Nephron progenitor cell (in vitro differentiated cells): ENCODE measurements at regions not wholly inside any gene's neighbourhood (a gene's known extent, or its start where the extent isn't known, plus 50 kb on each side); places are given as distances from the start of the nearest gene placed in this dataset.

Experiments used
- DNase-seq: peaks from one replicate; pipeline ENCODE4 v3.0.0; 2021
- H3K27ac Mint-ChIP-seq: 2 replicates; pipeline ENCODE4 v1.8.0; 2021; ENCODE audit warnings: mild to moderate bottlenecking, moderate library complexity, mixed read lengths
- H3K27me3 Mint-ChIP-seq: 2 replicates; pipeline ENCODE4 v1.8.0; 2021; ENCODE audit warnings: mild to moderate bottlenecking, low read depth, mixed read lengths; ENCODE audit not compliant: poor library complexity
- H3K36me3 Mint-ChIP-seq: 2 replicates; pipeline ENCODE4 v1.8.0; 2021; ENCODE audit warnings: low read depth, mixed read lengths
- H3K4me1 Mint-ChIP-seq: 2 replicates; pipeline ENCODE4 v1.8.0; 2021; ENCODE audit warnings: mixed read lengths
- H3K4me3 Mint-ChIP-seq: 2 replicates; pipeline ENCODE4 v1.8.0; 2021; ENCODE audit warnings: mild to moderate bottlenecking, moderate library complexity, mixed read lengths
- H3K9me3 Mint-ChIP-seq: 2 replicates; pipeline ENCODE4 v1.8.0; 2021; ENCODE audit warnings: mild to moderate bottlenecking, moderate library complexity, mixed read lengths
- CTCF ChIP-seq: fragments of 200-600 bp; sonication (generic); IDR thresholded peaks from 2 replicates; pipeline ENCODE4 v1.5.0; 2021; ENCODE audit warnings: antibody characterized with exemption

DNA sequence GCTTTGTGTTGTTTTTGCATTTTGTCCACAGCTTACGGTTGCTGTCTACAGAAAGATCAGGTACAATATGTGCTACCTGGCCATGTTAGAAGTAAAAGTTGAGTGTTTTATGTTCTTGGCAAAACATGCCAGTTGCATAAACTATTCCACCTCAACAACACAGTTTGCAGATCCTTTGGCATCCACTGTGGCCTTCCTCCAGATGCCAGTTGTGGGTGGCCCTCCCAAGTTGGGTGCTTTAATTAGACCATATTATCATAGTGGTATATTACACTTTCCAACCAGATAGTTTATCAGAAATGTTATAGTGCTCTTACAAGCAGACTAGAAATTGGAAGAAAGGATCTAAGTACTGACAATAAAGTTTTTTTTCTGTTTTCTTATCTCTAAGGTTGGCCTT, 386.9 kb upstream of the KCNN2 start:
- H3K27ac Mint-ChIP-seq: no peak overlapping the region

GRCh38 chr5:113984928-113985327, 376.9 kb upstream of the KCNN2 start:
- Mint-ChIP-seq H3K27ac (no peak overlapping the region), H3K9me3 (no peaks in the 10 kb centered on the region), H3K4me1 (no peaks in the 10 kb centered on the region), H3K36me3 (no peaks in the 10 kb centered on the region), H3K4me3 (no peak overlapping the region), H3K27me3 (no peaks in the 10 kb centered on the region)
- DNase-seq: no peak
- no peak for TF ChIP-seq CTCF

More for the DNA sequence above, 386.9 kb upstream of the KCNN2 start:
- Mint-ChIP-seq H3K9me3 (peaks cover 7% of the 10 kb centered on the region), H3K36me3 (no peaks in the 10 kb centered on the region), H3K27me3 (no peaks in the 10 kb centered on the region), H3K4me3 (no peak overlapping the region), H3K4me1 (no peaks in the 10 kb centered on the region)
- no peak for TF ChIP-seq CTCF
- DNase-seq: no peak

GRCh38 chr5:113985505-113985904, 376.4 kb upstream of the KCNN2 start:
- Mint-ChIP-seq H3K27me3 (no peaks in the 10 kb centered on the region), H3K27ac (no peak overlapping the region), H3K4me3 (no peak overlapping the region), H3K4me1 (no peaks in the 10 kb centered on the region), H3K36me3 (no peaks in the 10 kb centered on the region), H3K9me3 (no peaks in the 10 kb centered on the region)
- no peak for TF ChIP-seq CTCF
- DNase-seq: no peak

- no peak for DNase-seq
- Mint-ChIP-seq H3K36me3 (no peaks in the 10 kb centered on the region), H3K27me3 (peaks cover 6% of the 10 kb centered on the region), H3K27ac (no peak overlapping the region), H3K9me3 (no peaks in the 10 kb centered on the region), H3K4me1 (no peaks in the 10 kb centered on the region), H3K4me3 (no peak overlapping the region)
- no peak for TF ChIP-seq CTCF
These were observed 372.5 kb upstream of the KCNN2 start for GRCh38 chr5:113989278-113989912.

GRCh38 chr5:113989913-113990305, 372.0 kb upstream of the KCNN2 start:
- H3K4me3 Mint-ChIP-seq: no peak overlapping the region
- no peak for TF ChIP-seq CTCF
- DNase-seq: no peak
- no peaks in the 10 kb centered on the region for H3K9me3 Mint-ChIP-seq
- no peaks in the 10 kb centered on the region for H3K4me1 Mint-ChIP-seq
- H3K27ac Mint-ChIP-seq: no peak overlapping the region
- peaks cover 6% of the 10 kb centered on the region for H3K27me3 Mint-ChIP-seq
- H3K36me3 Mint-ChIP-seq: no peaks in the 10 kb centered on the region

DNA sequence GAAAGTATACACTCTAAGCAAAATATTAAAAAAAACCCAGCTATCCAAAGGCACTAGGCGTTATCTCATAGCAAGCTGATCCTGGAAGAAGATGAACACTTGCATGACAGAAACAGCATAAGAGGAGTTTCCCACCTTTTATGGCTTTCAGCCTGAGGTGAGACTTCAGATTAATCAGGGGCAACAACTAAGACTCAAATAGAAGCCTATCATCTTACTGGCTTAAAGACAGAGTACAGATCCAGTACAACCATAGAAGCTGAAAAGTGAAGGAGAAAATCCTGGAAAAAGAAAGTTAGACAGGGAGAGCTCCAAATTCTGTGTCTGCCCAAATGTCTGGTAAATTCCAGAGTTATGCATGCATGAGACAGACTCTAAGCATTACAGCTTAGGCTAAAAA, 360.8 kb upstream of the KCNN2 start:
- Mint-ChIP-seq H3K27me3 (peaks cover 1% of the 10 kb centered on the region), H3K27ac (no peak overlapping the region), H3K36me3 (no peaks in the 10 kb centered on the region), H3K4me1 (no peaks in the 10 kb centered on the region), H3K4me3 (no peak overlapping the region), H3K9me3 (no peaks in the 10 kb centered on the region)
- no peak for TF ChIP-seq CTCF
- DNase-seq: no peak
